Right hindlimb (tissue), 1 donor: ENCODE measurements at regions not wholly inside any gene's neighbourhood (a gene's known extent, or its start where the extent isn't known, plus 50 kb on each side); places are given as distances from the start of the nearest gene placed in this dataset.
"Not testable (repeated sequence)": the region's sequence is repeated elsewhere in the genome, so short reads cannot be mapped to it uniquely, and the experiment has no call there.

Source experiments
- DNase-seq: peaks from one replicate; pipeline ENCODE4 v3.0.0-alpha.2; 2018

- DNase-seq: not testable (repeated sequence)
Measured at GRCh38 chr2:129532158-129532557, 447.3 kb upstream of the RAB6C start.

- DNase-seq: no peak
Measured at GRCh38 chr2:129548880-129549279, 430.6 kb upstream of the RAB6C start.

GRCh38 chr2:129550536-129550935, 428.9 kb upstream of the RAB6C start:
- DNase-seq: no peak

GRCh38 chr2:129554373-129554772, 425.1 kb upstream of the RAB6C start:
- no peak for DNase-seq

GRCh38 chr2:129559101-129559500, 420.4 kb upstream of the RAB6C start:
- DNase-seq: no peak

DNA sequence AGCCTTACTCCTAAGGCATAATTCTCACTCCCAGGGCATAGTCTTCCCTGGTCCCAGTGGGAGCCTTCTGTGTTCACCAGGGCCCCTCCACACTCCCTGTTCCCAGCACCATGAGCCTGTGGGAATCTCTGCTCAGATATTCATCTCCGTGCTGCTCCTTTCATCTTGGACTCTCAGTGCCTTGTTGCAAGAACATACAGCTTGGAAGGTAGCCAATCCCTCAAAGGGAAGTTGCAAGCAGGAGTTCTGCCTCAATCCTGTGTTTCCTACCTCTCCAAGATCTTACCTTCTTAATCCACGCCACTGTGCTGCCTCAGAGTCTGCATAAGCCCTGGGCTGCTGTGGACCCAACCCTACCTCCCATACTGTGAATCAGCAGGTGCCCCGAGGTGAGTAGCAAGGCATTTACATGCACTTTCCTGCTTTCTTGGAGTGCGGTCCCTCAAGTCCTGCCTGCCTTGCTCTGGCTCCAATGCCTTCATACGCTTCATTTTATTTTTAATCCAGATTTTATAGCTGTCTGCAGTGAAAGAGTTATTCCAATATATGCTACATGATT, 413.8 kb upstream of the RAB6C start:
- DNase-seq: no peak

DNA sequence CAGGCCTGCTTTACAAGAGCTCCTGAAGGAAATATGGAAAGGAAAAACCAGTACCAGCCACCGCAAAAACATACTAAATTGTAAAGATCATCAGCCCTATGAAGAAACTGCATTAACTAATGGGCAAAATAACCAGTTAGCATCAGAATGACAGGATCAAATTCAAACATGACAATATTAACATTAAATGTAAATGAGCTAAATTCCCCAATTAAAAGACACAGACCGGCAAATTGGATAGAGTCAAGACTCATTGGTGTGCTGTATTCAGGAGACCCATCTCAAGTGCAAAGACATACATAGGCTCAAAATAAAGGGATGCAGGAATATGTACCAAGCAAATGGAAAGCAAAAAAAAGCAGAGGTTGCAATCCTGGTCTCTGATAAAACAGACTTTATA, 408.7 kb upstream of the RAB6C start:
- DNase-seq: not testable (repeated sequence)

- no peak for DNase-seq
Measured at GRCh38 chr2:129575431-129575830, 404.0 kb upstream of the RAB6C start.

GRCh38 chr2:129575880-129576279, 403.6 kb upstream of the RAB6C start:
- no peak for DNase-seq

DNA sequence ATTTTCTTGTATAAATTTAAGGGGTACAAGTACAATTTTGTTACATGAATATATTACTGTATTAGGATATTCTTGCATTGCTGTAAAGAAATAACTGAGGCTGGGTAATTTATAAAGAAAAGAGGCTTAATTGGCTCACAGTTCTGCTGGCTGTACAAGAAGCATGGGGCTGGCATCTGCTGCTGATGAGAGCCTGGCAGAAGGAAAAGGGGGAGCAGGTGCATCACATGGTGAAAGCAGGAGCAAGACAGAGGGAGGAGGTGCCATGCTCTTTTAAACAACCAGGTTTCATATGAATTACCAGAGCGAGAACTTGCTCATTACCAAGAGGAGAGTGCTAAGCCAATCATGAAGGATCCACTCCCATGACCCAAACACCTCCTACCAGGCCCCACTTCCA, 399.5 kb upstream of the RAB6C start:
- DNase-seq: no peak

- no peak for DNase-seq
Measured at GRCh38 chr2:129585760-129586159, 393.7 kb upstream of the RAB6C start.

DNA sequence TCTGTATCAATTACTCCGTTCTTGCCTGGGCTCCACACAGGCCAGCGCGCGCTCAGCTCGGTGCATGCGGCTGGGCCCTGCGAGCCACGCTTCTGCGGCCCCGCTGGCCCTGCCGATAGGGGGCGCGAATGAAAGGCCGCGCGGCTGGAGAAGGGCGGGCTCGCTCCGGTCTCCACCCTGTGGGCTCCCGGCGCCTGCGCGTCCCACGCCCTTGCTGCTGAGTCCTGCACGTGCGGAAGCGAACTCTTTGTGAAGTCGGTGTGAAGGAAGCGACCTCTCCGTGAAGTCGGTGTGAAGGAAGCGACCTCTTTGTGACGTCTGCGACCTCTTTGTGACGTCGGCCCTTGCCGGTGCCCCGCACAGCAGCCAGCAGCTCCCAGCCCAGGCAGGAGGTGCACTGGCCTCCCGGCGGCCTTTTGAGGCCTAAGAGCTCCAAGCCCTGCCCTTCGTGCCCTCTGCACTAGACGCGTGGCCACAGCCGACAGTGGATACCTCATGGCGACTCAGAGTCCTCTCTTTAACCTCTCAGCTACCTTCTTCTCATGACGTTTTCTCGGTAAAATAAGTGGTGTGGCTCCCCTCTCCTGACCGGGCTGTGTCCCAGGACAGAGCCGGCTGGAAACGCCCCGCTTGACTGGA, 391.9 kb upstream of the RAB6C start:
- DNase-seq: no peak

DNA sequence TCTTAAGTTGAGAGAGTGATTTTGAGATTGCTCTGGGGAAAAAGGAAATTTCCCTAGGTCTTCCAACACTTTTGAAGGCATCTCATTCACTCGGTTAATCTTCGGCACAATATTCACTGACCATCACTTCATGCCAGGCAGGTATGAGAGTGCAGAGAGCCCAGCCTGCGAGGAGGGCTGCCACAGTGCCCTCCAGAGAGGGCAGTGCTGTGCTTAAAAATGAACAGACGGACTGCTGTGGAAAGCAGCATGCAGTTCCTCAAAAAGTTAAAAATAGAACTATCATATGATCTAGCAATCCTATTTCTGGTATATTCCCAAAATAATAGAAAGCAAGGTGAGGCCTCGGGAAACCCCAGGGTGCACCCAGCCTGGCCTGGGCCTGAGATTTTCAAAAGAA, 374.9 kb upstream of the RAB6C start:
- DNase-seq: no peak

DNA sequence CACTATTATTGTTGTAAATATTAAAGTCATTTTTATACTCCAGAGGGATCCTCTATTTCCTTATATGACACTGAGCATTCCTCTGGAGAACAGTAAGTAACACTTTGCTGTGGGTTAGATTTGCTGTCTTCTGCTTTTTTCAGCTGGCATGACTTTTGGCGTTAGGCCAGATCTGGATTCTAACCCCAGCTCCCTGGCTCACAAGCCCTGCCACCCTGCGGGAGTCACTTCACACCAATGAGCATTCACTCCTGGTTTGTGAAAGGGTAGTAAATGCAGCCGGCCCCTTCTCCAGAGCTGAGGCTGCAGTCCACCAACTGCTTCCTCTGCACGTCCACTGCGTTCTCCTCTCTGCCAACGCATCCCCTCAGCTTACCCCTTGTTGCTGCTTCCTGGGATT, 373.8 kb upstream of the RAB6C start:
- DNase-seq: no peak

GRCh38 chr2:129606496-129607270, 372.8 kb upstream of the RAB6C start:
- no peak for DNase-seq

DNA sequence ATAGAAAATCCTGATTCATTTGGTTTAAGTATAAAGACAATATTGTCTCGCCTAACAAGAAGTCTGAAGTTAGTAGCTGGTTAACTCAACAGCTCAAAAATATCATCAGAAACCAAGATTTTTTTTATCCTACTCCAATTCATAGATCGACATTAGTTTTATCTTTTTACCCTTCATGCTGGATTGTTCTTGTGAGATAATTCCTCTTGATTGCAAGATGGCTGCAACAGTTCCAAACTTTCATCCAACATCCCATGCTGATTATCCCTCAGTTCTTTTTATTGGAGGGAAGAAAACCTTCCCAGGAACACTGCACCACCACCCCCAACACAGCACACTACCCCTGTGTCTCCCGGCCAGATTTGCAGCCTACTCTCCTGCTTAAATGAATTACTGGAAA, 370.2 kb upstream of the RAB6C start:
- DNase-seq: no peak

- no peak for DNase-seq
Measured at GRCh38 chr2:129610766-129611165, 368.7 kb upstream of the RAB6C start.

DNA sequence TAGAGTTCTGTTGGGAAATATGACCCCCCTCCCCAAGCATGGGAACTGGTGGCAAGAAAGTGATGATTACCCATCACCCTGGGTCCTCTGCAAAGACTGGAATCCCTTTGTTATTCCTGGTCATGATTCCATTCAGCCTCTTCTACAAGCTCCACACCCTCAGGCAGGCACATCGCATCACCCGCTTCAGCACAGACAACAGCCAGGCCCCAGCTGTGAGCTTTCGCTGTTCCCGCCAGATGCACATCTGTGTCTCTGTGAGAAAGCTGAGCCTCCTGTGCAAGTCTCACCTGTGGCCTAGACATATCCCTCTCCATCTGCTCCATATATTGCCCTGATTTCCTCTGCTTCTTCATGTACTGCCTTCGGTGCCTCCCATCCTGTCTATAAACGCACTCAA, 368.0 kb upstream of the RAB6C start:
- no peak for DNase-seq

GRCh38 chr2:129619471-129619870, 360.0 kb upstream of the RAB6C start:
- no peak for DNase-seq

DNA sequence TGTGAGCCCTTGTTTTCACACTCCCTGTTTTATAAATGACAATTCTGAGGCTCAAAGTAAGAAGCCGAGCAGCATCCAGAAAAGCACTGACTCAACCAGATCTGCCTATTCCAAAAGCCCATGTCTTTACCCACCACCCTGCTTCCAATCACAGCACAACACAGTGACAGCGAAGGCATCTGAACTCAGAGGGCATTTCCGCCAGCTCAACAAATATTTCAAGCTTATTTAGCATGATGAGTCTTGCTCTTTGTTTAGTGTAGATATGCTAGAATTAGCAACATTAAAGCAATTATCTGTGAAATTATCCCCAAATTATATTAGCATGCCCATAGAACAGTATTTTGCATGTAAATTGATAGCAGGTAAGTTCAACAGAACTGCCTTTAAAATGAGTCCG, 359.1 kb upstream of the RAB6C start:
- DNase-seq: no peak

GRCh38 chr2:129623783-129624182, 355.7 kb upstream of the RAB6C start:
- DNase-seq: no peak

DNA sequence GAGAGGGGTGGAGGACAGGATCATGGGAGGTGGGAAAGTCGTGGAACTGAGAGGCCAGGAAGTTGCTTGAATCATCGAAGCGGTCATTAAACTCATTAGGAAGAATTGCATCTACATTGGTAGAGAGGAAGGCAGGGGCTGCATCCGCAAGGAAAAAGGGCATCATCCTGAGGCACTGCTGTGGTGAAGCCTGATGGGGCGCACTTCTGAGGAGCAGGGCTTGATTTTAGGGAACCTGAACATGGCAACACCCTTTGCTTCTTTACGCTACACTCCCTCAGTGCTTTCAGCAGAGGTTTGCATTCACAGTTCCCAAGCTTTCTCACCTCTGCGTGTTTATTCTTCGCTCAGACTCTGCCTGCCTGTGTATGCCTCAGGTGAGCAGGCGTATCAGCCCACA, 352.0 kb upstream of the RAB6C start:
- DNase-seq: no peak

DNA sequence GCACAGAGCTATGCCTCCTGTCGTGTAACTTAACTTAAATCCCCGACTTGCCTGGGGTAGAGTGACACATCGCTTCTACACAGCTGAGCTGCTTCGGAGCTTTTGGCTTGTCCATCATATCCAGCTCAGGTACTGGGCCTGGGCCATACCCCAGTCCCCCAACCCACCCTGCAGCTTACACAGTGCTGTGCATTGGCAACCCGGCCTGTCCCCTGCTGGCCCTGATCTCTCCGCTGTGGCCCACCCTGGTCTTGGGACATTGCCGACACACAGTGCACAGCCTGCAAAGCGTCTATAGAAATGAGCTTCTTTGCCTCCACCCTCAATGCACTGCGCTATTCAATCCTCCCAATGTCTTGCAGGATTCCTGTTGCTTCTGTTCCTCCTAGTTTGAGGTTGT, 342.8 kb upstream of the RAB6C start:
- DNase-seq: no peak

GRCh38 chr2:129641371-129641770, 338.1 kb upstream of the RAB6C start:
- no peak for DNase-seq
